A172 (cell line): ENCODE measurements at regions not wholly inside any gene's neighbourhood (a gene's known extent, or its start where the extent isn't known, plus 50 kb on each side); places are given as distances from the start of the nearest gene placed in this dataset.

ENCODE experiments used
- DNase-seq: peaks from one replicate; pipeline ENCODE4 v3.0.0-alpha.2; 2015; ENCODE audit warnings: low spot score

DNA sequence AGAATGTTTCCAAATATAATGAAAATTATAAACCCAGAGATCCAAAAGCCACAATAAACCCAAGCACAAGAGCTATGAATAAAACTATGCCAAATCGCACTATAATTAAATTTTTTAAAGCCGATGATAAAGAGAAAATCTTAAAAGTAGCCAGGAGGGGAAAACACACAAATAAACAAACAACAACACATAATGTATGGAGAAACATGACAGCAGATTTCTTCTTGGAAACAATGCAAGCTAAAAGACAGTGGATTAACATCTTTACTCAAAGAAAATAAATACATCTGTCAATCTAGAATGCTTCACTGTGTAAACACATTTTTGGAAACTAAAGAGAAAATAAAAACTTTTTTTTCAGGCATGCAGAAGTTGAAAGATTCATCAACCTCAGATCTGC is 53.0 kb upstream of the SMOX start:
- DNase-seq: no peak

DNA sequence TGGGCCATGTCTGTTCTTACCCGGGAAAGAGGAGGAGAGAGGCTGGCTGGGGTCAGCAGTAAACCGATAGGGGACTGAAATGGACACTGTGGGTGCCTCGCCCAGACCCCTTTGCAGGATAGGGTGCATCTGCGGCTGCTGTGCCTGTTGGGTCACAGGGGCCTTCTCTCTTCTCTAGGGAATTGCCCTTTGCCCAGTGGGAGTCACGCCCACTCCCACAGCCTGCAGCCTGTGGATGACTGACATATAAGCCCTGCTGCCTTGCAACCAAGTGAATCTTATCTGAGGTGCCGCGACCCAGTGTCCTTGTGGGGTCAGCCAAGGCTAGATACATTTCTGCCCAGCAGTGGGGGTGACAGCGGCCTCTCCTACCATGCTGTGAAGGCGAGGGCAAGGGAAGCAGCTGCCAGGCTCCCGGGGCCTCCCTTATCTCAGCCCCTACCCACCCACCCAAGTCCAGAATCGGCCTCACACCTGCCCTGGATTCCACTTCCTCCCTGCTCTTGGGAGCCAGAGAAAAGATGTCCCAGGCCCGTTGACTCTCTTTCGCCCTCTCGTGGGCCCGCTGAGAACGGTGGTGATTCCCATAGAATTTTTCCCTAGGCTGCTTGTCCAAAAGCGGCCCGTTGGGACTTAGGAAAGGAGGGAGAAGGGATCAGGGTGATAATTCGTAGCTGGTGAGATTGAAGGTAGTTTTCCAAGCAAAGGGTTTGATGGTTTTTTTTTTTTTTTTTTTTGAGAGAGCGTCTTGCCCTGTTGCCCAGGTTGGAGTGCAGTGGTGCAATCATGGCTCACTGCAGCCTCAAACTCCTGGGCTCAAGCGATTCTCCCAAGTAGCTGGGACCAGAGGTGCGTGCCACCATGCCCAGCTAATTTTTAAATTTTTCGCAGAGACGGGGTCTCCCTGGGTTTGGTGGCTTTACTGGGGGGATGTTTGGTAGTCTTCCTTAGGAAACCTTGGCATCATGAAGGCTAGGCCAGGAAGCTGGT is 56.8 kb upstream of the SMOX start:
- DNase-seq: no peak

DNA sequence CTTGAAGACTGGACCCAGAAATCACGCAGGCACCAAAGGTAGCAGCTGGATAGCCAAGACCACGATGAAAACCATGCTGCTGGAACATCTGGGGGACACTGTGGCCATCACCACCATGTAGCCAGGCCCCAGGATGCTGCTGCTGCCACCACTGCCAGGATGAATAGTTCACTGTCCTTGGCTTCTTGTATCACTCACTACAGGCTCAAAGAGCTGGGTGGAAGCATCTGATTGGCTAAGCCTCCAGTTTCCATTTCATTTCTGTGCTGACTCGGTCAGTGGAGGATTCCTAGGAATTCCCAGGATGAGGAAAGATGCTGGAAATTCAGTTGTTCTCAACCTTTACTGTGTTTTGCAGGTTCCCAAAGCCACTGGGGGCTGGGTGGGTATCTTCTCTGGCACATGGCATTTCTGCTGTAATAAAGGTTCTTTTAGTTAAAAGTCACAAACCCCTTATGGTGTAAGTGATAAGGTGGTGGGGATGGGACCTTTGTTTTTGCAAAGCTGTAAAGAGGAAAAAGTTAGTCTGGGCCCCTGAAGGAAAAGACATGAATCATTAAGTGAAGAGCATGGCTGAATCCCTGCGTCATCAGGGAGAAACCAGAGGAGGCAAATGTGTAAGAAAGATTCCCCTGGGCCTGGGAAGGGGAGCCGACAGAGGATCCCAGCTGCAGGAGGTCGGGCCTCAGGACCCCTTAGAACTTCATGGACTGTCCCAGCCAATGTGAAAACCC is 57.7 kb upstream of the SMOX start:
- DNase-seq: peak; percentile 50

DNA sequence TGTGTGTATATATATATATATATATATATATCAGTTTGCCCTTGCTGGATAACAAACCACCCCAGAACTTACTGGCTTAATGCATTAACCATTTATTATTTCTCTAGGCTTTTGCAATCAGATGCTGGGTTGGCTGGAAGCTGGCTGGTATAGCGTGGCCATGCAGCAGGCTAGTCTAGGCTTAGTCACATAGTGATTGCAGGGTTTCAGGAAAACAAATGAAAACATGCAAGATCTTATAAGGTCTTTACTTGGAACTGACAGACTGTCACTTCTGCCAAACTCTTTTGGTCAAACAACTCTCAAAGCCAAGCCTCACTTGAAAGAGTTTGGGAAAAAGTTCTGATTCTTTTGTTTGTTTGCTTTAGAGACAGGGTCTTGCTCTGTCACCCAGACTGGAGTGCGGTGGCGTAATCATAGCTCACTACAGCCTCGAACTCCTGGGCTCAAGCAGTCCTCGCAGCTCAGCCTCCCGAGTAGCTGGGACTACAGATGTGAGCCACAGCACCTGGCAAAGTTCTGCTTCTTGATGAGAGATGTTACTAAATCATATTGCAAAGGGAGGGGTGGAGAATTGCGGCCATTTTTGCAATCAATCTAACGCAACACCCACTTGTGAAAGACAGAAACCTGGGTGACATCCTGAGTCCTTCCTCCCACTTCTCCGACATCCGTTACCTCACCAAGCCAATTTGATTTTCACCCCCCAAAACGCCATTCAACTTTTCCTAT is 58.7 kb upstream of the SMOX start:
- no peak for DNase-seq

DNA sequence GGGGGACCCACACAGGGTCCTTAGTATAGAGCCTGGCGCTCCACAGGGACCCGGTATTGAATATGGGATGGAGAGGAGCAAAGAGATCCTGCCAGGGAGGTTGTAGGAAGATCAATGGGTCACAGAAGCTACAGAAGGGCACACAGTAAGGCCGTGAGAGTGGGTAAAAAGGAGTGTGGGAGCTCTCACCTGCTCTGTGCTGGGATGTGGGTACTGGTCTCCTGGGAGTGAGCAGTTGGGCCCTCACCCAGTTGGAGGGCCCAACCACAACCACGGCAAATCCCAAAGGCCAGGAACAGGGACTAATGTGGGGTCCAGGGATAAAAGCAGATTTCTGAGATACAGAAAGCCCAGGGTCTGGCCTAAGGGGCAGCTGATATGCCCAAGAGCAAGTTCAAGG is 59.9 kb upstream of the SMOX start:
- no peak for DNase-seq

DNA sequence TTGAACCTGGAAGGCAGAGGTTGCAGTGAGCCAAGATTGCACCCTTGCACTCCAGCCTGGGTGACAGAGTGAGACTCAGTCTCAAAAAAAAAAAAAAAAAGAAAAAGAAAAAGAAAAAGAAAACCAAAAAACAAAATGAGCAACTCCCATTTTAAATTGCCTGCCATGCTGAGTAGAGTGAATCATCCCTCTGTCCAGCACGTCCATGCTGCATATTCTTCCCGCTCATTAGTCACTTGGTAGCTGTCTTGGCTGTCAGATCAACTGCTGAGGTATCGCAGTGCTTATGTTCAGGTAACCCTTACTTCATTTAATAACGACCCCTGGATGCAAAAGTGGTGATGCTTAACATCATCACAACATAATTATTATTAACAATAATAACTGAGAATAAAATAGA is 60.7 kb upstream of the SMOX start:
- peak; percentile 60 for DNase-seq

DNA sequence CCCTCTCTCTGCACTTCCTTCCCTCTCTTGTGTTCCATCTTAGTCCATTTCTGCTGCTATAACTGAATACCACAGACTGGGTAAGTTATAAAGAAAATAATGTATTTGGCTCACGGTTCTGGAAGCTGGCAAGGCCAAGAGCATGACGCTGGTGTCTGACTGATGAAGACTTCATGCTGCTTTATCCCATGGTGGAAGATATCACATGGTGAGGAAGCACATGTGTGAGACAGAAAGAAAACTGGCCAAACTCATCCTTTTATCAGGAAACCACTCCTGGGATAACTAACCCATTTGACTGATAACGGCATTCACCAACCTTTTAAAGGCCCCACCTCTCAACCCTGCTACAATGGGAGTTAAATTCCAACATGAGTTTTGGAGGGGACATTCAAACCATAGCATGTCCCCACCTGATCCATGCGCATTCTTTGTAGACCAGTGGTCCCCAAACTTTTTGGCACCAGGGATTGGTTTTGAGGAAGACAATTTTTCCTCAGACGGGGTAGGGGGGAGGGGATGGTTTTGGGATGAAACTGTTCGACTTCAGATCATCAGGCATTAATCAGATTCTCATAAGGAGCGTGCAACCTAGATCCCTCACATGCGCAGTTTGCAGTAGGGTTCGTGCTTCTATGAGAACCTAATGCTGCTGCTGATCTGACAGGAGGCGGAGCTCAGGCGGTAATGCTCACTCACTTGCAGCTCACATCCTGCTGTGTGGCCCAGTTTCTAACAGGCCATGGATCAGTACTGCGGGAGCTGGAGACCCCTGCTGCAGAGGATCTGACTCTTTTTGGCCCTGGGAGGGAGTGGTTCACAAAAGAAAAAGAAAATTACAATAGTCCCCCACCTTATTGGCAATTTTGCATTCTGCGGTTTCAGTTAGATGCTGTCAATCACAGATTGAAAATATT is 61.6 kb upstream of the SMOX start:
- no peak for DNase-seq

DNA sequence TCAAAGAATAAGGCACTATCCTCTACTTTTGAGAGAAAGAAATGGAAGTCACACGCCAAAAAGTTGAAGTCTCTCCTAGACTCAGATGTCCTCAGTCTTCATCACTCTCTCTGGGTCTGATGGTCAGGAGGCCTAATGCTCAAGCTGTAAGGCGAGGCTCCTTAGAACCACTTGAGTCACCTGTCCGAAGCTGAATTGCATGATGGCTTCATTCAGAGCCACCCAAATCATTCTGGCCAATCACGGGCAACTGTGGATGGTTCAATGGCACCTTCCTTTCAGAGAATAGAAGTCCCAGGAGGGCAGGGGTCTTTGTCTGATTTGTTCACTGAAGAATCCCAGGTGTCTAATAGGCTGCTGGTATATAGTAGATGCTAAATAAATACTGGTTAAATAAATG is 63.9 kb upstream of the SMOX start:
- DNase-seq: no peak

DNA sequence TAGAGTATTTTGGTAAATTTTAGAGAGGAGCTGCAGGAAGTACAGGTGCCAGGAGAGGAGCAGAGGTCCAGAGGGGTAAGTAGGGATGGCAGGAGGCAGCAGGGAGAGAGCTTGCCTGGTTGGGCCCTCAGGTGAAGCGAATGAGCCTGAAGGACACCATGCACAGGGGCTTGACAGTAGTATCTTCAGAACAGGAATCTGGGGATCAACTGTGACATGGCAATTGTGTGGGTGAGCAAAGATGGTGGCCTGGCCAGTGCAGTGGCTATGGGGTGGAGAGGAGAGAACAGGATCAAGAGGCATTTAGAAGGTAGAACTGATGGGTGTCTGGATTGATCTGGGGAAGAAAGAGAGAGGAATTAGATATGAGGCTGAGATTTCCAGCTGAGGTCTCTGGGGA is 64.5 kb upstream of the SMOX start:
- no peak for DNase-seq

DNA sequence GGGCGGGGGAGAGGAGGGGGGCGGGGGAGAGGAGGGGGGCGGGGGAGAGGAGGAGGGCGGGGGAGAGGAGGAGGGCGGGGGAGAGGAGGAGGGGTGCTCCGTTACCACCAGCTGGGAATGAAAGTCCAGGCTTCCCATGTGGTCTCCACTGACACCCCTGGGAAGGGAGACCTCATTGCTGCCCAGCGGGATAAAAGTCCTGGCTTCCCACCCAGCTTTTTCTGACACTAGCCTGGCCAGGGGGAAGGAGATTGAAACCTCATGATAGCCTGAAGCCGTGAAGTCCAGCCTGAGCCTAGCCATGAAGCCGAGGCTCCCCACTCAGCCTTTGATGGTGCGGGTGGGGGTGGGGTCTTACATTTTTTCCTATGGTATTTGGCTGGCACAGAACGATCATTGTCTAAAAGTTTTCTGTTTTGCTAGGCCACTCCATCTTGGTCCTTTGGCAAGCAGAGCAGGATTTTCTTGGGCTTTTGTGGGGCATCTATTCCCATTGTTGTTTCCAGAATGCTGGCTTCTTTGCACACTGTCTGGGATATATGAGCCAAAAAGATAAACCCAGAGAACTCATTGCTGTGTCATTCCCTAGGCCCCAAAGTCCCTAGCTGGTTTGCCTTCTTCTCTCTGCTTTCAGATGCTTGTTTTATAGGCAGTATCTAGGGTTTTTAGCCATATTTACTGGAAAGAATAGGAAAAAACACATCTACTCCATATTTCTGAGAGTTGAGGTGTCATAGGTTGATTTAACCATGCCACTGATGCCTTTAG is 65.3 kb upstream of the SMOX start:
- no peak for DNase-seq

DNA sequence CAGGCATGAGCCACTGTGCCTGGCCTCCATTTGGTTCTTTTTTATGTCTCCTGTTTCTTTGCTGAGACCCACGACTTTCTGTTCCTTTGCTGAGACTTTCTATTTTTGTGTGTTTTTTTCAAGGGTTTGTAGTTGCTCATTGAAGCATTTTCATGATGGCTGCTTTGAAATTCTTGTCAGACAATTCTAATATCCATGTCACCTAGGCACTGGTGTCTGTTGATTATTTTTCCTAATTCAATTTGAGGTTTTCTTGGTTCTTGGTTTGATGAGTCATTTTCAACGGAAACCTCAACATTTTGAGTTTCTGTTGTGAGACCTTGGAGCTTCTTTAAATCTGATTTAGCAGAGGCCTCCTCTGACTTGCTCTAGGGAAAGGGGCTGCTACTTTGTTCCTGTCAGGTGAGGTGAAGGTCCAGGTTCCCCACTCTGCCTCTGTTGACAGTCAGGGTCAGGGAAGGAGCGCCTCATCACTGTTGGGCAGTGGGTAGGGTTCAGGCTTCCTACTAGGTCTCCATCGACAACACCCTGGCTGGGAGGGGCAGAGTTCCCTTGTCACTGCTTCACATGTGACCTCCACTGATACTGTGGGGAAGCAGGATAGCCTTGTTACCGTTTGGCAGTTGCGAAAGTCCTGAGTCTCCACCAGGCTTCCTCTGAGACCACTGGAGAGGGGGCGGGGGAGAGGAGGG is 66.1 kb upstream of the SMOX start:
- DNase-seq: peak; percentile 53

DNA sequence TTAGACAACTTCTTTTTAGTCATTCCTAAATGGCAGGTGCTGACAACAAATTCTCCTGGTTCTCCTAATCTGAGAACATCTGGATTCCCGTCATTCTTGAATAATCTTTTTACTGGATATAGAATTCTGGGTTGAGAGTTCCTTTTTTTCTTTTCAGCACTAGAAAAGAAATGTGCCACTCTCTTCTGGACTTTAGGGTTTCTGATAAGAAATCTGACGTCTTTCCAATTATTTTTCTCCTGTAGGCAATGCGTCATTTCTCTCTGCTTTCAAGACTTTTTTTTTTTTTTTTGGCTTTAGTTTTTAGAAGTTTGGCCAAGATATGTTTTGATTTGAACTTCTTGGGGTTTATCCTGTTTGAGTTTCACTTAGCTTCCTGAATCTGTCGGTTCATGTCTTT is 66.1 kb upstream of the RNF24 start:
- no peak for DNase-seq

DNA sequence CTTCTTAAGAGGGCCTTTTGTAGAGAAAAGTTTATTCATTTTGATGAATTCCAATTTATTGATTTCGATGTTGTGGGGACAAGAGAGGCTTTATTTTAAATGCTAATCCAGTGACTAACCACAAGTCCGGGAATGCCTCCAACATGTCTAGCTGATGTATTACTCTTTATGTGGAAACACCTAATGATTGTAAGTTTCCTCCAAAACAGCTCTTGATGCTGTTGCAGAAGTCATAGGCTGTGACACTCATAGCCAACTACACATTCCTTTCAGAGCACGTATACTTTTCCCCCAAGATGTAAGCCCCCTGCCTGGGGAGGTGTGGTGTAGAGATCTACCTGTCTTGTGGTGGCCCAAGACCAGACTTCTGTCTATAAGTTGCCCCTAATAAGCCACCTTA is 61.3 kb upstream of the RNF24 start:
- DNase-seq: peak; percentile 95

DNA sequence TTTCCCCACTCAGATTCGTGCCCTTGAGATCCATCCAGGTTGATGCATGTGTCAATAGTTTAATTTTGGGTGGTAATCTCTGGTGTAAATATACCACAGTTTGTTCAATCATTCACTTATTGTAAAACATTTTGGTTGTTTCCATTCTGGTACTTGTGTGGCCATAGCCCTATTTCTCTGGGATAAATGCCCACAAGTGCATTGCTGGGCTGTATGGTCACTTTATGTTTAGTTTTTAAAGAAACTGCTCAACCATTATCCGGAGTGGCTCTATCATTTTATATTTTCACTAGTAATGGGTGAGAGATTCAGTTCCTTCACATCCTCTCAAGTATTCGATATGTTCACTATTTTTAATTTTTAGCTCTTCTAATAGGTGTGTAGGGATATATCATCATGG is 60.7 kb upstream of the RNF24 start:
- no peak for DNase-seq

DNA sequence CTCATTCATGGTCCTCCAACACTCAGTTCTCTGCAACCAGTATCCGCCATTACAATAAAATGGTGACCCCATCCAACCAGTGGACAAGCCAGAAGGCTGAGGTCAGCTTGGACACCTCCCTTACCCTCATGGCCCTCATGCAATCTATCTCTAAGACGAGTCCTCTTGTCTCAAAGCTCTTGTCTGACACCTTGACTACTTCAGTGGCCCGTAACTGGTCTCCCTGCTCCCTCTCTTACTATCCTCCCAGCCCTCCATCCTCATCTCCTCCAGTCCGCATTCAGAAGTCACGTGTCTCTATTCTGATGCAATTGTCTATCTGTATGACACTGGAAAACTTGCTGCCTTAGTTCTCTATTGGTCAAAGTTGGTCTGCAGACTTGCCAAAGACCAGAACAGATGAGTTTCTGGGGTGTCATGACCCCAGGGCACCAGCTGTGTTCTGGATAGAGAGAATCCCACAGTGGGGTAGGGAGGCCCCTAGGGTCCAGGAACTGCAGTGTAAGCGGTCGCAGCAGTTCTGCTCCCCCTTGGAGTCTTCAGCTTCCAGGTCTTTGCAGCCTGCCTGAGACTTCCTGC is 59.6 kb upstream of the RNF24 start:
- DNase-seq: no peak

DNA sequence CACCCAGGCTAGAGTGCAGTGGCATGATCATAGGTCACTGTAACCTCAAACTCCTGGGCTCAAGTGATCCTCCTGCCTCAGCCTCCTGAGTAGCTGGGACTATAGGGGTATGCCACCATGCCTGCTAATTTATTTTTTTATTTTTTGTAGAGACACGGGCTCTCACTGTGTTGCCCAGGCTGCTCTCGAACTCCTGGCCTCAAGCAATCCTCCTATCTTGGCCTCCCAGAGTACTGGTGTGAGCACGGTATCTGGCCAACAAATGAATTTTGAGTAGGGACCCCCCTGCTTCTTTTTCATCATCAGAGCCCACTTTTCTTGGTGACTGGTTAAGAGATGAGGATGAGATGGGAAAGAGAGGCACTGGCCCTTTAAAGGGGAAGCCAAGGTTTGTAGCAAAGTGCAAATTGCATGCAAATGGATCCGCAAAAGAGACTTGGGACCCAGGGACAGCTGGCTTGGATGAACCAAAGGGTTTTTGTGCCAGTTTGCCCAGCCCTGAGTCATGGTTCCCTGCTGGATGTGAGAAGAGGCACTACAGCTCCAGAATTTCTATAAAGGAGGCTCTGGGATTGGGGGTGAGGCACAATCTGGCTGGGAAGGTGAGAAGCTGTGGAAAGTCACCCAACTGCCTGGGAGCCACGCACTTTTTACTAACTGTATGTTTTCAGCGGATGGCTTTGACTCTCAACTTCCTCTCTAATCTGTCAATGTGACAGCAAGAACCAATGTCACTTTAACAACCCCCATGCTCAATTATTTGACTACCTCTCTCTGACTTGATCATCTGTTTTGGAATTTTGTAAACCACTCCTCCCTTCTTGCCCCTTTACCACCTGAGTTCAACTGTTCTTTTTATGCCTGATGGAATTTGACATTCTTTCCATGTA is 58.7 kb upstream of the RNF24 start:
- DNase-seq: no peak

DNA sequence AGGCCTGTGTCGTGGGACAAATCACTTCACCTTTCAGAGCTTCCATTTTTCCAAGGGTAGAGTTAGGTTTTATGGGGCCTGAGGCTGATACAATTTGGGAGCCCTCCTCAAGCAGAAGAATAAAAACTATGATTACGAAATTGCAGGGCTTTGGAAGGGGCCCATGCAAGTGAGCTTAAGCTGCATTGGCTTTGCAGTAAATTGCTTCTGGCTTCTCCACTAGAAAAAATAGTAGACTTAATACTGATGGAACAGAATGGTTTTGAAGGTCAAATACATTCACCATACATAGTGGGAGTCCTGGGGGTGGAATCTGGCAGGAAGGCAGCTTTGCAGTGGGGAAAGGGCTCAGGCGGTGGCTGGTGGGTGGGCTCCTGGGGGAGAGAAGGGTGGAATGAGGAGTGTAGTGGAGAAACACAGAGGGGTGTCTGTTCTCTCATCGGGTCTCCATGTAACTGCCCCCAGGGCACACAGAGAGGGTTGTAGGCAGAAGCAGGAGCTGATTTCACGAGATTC is 55.9 kb upstream of the RNF24 start:
- DNase-seq: no peak
